ENCODE measurements at regions not wholly inside any gene's neighbourhood (a gene's known extent, or its start where the extent isn't known, plus 50 kb on each side); places are given as distances from the start of the nearest gene placed in this dataset.

DNA sequence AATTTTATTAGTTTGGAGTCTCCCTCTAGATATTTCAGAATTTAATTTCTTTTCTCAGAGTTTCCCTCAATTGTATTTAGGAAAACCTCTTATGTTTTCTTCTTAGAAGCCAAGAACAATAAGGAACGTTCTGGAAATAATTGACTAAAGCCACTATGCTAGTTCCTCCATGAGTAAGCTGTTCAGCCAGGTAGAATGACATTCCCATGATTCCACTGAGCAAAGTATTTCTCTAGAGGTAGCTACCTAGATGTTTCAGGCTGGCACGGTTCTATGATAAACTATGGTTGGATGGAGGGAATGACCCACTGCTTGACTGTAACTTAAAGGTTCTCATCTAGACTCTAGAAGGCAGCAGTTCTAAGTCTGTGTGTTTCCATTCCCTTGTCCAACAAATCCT is 62.4 kb downstream of the CLDN17 start:
- in situ Hi-C loops (cut with MboI; ENCODE audit: low sequenced_read_pairs, unreplicated experiment) = no loop called here
- no peak for DNase-seq (ENCODE audit: low spot score)
- TF ChIP-seq CTCF (IDR thresholded peaks at IDR 0.05; ENCODE audit: borderline replicate concordance, control extremely low read depth, extremely low read depth, insufficient read depth, missing control alignments) = no peak

GRCh38 chr21:30102871-30103270 is 63.7 kb downstream of the CLDN17 start:
- no peak for TF ChIP-seq CTCF (IDR thresholded peaks at IDR 0.05; ENCODE audit: borderline replicate concordance, control extremely low read depth, extremely low read depth, insufficient read depth, missing control alignments)
- no peak for DNase-seq (ENCODE audit: low spot score)
- in situ Hi-C loops (cut with MboI; ENCODE audit: low sequenced_read_pairs, unreplicated experiment) = no loop called here

- in situ Hi-C loops (cut with MboI; ENCODE audit: low sequenced_read_pairs, unreplicated experiment) = no loop called here
- no peak for TF ChIP-seq CTCF (IDR thresholded peaks at IDR 0.05; ENCODE audit: borderline replicate concordance, control extremely low read depth, extremely low read depth, insufficient read depth, missing control alignments)
- no peak for DNase-seq (ENCODE audit: low spot score)
These were observed 64.6 kb downstream of the CLDN17 start for GRCh38 chr21:30101967-30102366.

- TF ChIP-seq CTCF (IDR thresholded peaks at IDR 0.05; ENCODE audit: borderline replicate concordance, control extremely low read depth, extremely low read depth, insufficient read depth, missing control alignments) = no peak
- in situ Hi-C loops (cut with MboI; ENCODE audit: low sequenced_read_pairs, unreplicated experiment) = no loop called here
These were observed 68.8 kb downstream of the CLDN17 start for GRCh38 chr21:30097791-30098190.

DNA sequence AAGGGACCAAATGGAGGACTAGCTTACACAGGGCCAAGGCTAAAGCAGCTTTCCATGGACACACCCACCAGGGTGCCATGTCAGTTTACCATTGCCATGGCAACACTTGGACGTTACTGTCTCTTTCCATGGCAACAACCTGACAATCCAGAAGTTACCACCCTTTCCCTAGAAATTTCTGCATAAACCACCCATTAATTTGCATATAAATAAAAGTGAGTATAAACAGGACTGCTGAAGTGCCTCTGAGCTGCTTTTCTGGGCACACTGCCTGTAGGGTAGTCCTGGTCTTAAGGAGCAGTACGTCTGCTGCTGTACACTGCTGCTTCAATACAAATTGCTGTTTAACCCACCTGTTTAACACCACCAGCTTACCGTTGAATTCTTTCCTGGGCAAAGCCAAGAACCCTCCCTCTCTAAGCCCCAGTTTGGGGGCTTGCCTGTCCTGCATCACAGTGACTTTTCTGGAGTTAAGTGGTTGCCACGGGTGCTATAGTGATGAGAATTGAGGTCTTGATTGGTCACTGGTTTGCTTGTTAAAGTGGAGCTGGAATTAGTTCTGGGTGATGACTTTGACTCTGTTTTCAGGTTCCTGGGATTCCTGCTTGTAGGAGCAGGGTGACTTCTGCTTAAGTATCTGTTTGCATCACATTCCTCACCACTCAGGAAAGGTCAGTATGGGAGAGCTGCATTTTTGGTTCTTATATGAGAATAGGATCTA is 83.2 kb downstream of the CLDN17 start:
- no peak for DNase-seq (ENCODE audit: low spot score)
- TF ChIP-seq CTCF (IDR thresholded peaks at IDR 0.05; ENCODE audit: borderline replicate concordance, control extremely low read depth, extremely low read depth, insufficient read depth, missing control alignments) = no peak
- in situ Hi-C loops (cut with MboI; ENCODE audit: low sequenced_read_pairs, unreplicated experiment) = no loop called here

More at GRCh38 chr21:30097791-30098190, 68.8 kb downstream of the CLDN17 start:
- DNase-seq (ENCODE audit: low spot score) = no peak

- in situ Hi-C loops (cut with MboI; ENCODE audit: low sequenced_read_pairs, unreplicated experiment) = no loop called here
- no peak for TF ChIP-seq CTCF (IDR thresholded peaks at IDR 0.05; ENCODE audit: borderline replicate concordance, control extremely low read depth, extremely low read depth, insufficient read depth, missing control alignments)
- no peak for DNase-seq (ENCODE audit: low spot score)
These were observed 85.1 kb downstream of the CLDN17 start for GRCh38 chr21:30081506-30081905.

Data from GM13976 (cell line).